ENCODE measurements at regions not wholly inside any gene's neighbourhood (a gene's known extent, or its start where the extent isn't known, plus 50 kb on each side); places are given as distances from the start of the nearest gene placed in this dataset.

DNA sequence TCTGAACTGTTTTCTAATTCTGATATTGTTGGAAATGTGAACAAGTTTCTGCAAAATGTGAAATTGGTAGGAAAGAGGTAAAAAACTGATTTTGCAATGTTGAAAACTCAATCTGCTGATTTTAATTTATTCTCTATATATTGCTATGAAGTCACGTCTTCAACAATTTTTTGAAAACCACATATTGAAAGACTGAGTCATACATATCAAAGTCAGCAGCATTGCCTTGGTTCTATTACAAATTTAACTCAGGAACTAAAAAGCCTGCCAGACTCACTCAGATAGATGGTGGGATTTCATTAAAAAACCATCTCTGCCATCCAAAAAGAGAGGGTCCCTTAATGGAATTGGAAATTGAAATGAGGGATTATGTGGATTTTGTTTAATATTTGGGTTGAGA, 351.4 kb downstream of the CNTN3 start:
- H3K9me2 ChIP-seq (ENCODE audit: insufficient read depth), result no peaks in the 10 kb centered on the region
- H3K79me2 ChIP-seq (ENCODE audit: insufficient read depth), result no peaks in the 10 kb centered on the region
- H3F3A ChIP-seq (ENCODE audit: insufficient read depth), result peaks cover 4% of the 10 kb centered on the region; the same call in 1 of the 2 replicates
- 10 to 27% methylated on average over 1 of the region's 1 CpG for WGBS, 2 experiments (ENCODE audit: low coverage in 1 of 2, low lambda C conversion rate in 2 of 2, missing lambda C conversion rate in 2 of 2)
- in situ Hi-C loops (cut with MboI), result no loop called here
- H3K9me3 ChIP-seq (ENCODE audit: low read depth), result no peaks in the 10 kb centered on the region
- H3K27me3 ChIP-seq (replicated peaks; ENCODE audit: insufficient read depth), result no peaks in the 10 kb centered on the region
- H2AFZ ChIP-seq, result no peak overlapping the region
- H3K36me3 ChIP-seq (ENCODE audit: low read depth), result no peaks in the 10 kb centered on the region; the same call in 1 of the 2 replicates
- H3K9ac ChIP-seq, result no peak overlapping the region
- no peak overlapping the region for H3K27ac ChIP-seq
- no peaks in the 10 kb centered on the region for H4K20me1 ChIP-seq (ENCODE audit: insufficient read depth)
- no peak overlapping the region for H3K4me2 ChIP-seq (ENCODE audit: unreplicated experiment)
- TF ChIP-seq EZH2phosphoT487 (IDR thresholded peaks at IDR 0.05; ENCODE audit: insufficient read depth, low read depth) (no peak), EZH2 (IDR thresholded peaks at IDR 0.05; ENCODE audit: insufficient read depth, poor library complexity, severe bottlenecking) (no peak)
- peaks cover 14% of the 10 kb centered on the region for H3K4me1 ChIP-seq (ENCODE audit: insufficient read depth)
- H3K4me3 ChIP-seq, result no peak overlapping the region
- DNase-seq, result peak; percentile 44

DNA sequence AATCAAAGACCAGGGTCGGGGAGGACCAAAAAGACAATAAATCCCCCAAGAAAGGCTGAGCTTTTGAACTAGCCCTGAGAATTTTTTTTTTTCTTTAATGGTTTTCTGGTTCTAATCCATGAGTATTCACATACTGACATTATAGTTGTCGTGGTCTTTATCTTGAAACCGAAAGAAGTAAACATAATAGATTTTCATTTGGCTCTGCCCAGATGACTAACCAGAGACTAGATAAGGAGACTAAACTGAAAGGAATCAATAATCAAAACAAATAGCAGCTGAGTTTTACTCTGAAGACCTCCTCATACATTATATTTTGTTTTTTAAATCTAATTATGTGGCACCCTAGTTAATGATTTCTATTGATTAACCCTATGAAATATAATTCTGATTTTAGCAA, 381.4 kb downstream of the CNTN3 start:
- in situ Hi-C loops (cut with MboI), result no loop called here
- H2AFZ ChIP-seq, result no peak overlapping the region
- no peaks in the 10 kb centered on the region for H4K20me1 ChIP-seq (ENCODE audit: insufficient read depth)
- no peak overlapping the region for H3K4me2 ChIP-seq (ENCODE audit: unreplicated experiment)
- H3F3A ChIP-seq (ENCODE audit: insufficient read depth), result no peaks in the 10 kb centered on the region
- 67 to 71% methylated on average over 3 of the region's 3 CpGs for WGBS, 2 experiments (ENCODE audit: low coverage in 1 of 2, low lambda C conversion rate in 2 of 2, missing lambda C conversion rate in 2 of 2)
- DNase-seq, result no peak
- H3K27me3 ChIP-seq (replicated peaks; ENCODE audit: insufficient read depth), result no peaks in the 10 kb centered on the region
- H3K27ac ChIP-seq, result no peak overlapping the region
- no peak overlapping the region for H3K9ac ChIP-seq
- no peaks in the 10 kb centered on the region for H3K9me3 ChIP-seq (ENCODE audit: low read depth)
- H3K4me1 ChIP-seq (ENCODE audit: insufficient read depth), result no peaks in the 10 kb centered on the region
- no peaks in the 10 kb centered on the region for H3K79me2 ChIP-seq (ENCODE audit: insufficient read depth)
- TF ChIP-seq EZH2 (IDR thresholded peaks at IDR 0.05; ENCODE audit: insufficient read depth, poor library complexity, severe bottlenecking) (no peak), EZH2phosphoT487 (IDR thresholded peaks at IDR 0.05; ENCODE audit: insufficient read depth, low read depth) (no peak)
- H3K9me2 ChIP-seq (ENCODE audit: insufficient read depth), result no peaks in the 10 kb centered on the region
- H3K36me3 ChIP-seq (ENCODE audit: low read depth), result no peaks in the 10 kb centered on the region
- H3K4me3 ChIP-seq, result no peak overlapping the region

DNA sequence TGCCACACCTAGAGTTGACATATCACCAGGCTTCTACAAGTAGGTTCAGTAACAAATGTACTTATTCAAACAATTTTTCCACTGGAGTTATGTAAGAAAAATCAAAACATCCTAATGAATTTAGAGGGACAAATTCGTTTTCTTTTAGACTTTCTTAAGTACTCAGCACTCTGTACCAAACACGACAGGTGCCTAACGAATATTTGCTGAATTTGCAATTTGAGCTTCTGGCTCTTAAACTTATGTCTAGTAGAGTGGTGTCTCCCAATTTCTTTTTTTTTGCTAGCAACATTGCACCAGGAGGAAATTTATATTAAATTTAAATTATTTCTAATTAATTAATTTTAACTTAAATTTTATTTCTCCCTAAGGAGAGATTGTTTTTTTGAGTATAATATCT, 397.0 kb downstream of the CNTN3 start:
- no peak overlapping the region for H2AFZ ChIP-seq
- H3K36me3 ChIP-seq (ENCODE audit: low read depth), result no peaks in the 10 kb centered on the region
- H3K9me2 ChIP-seq (ENCODE audit: insufficient read depth), result no peaks in the 10 kb centered on the region
- 46 to 56% methylated on average over 3 of the region's 3 CpGs for WGBS, 2 experiments (ENCODE audit: low coverage in 1 of 2, low lambda C conversion rate in 2 of 2, missing lambda C conversion rate in 2 of 2)
- no peaks in the 10 kb centered on the region for H3K9me3 ChIP-seq (ENCODE audit: low read depth)
- H3K4me3 ChIP-seq, result no peak overlapping the region
- no peak overlapping the region for H3K9ac ChIP-seq
- no peak overlapping the region for H3K4me2 ChIP-seq (ENCODE audit: unreplicated experiment)
- no peak for DNase-seq
- no peaks in the 10 kb centered on the region for H3K27me3 ChIP-seq (replicated peaks; ENCODE audit: insufficient read depth)
- H3K79me2 ChIP-seq (ENCODE audit: insufficient read depth), result no peaks in the 10 kb centered on the region
- no peaks in the 10 kb centered on the region for H3F3A ChIP-seq (ENCODE audit: insufficient read depth)
- in situ Hi-C loops (cut with MboI), result no loop called here
- no peak for TF ChIP-seq EZH2 (IDR thresholded peaks at IDR 0.05; ENCODE audit: insufficient read depth, poor library complexity, severe bottlenecking)
- TF ChIP-seq EZH2phosphoT487 (IDR thresholded peaks at IDR 0.05; ENCODE audit: insufficient read depth, low read depth), result no peak
- H3K4me1 ChIP-seq (ENCODE audit: insufficient read depth), result no peaks in the 10 kb centered on the region
- no peaks in the 10 kb centered on the region for H4K20me1 ChIP-seq (ENCODE audit: insufficient read depth)
- H3K27ac ChIP-seq, result no peak overlapping the region

DNA sequence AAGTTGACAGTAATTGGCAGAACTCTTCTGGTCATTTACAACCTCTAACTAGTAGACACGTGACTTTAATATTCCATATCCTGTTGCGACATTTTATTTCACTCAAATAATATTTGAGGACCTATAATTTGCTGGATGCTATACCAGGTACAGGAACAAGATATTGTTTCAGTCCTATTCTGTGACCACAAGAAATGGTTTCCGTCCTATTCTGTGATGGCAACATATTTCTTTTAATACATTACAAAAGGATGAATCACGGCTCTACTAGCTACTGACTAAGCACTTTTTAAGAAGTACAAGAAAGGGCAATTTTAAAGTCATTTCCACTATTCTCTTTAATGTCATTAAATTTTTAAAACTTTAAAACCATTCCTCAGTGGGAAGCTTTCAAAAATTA, 400.2 kb downstream of the CNTN3 start:
- Histone ChIP-seq H3K9ac (no peak overlapping the region), H3K27me3 (replicated peaks; ENCODE audit: insufficient read depth) (no peaks in the 10 kb centered on the region), H3K4me2 (ENCODE audit: unreplicated experiment) (no peak overlapping the region), H3K27ac (no peak overlapping the region), H4K20me1 (ENCODE audit: insufficient read depth) (no peaks in the 10 kb centered on the region), H2AFZ (no peak overlapping the region), H3K36me3 (ENCODE audit: low read depth) (no peaks in the 10 kb centered on the region), H3K9me3 (ENCODE audit: low read depth) (no peaks in the 10 kb centered on the region), H3K4me3 (no peak overlapping the region), H3K4me1 (ENCODE audit: insufficient read depth) (no peaks in the 10 kb centered on the region), H3F3A (ENCODE audit: insufficient read depth) (no peaks in the 10 kb centered on the region), H3K79me2 (ENCODE audit: insufficient read depth) (no peaks in the 10 kb centered on the region), H3K9me2 (ENCODE audit: insufficient read depth) (no peaks in the 10 kb centered on the region)
- WGBS, 2 experiments (ENCODE audit: low coverage in 1 of 2, low lambda C conversion rate in 2 of 2, missing lambda C conversion rate in 2 of 2), result 65 to 74% methylated on average over 4 of the region's 4 CpGs
- in situ Hi-C loops (cut with MboI), result no loop called here
- DNase-seq, result peak; percentile 32
- TF ChIP-seq EZH2 (IDR thresholded peaks at IDR 0.05; ENCODE audit: insufficient read depth, poor library complexity, severe bottlenecking) (no peak), EZH2phosphoT487 (IDR thresholded peaks at IDR 0.05; ENCODE audit: insufficient read depth, low read depth) (no peak)

DNA sequence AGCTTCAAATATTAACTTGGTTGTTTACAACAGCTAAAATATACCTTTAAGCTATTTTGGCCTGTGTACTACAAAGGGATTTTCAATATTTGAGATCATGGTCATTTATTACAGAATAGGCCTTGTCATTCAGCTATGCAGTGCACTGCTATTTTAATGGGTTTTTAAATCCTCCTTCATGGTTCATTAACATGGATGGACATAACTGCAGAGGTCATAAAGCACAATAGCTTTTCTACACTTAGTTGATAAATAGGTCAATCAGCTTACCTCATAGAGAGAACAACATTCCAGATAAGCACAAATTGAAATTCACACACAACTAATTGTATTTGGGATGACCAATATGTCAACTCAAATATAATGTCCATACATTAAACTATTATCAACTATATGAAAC, 403.7 kb downstream of the CNTN3 start:
- no peaks in the 10 kb centered on the region for H3K4me1 ChIP-seq (ENCODE audit: insufficient read depth)
- H4K20me1 ChIP-seq (ENCODE audit: insufficient read depth), result no peaks in the 10 kb centered on the region
- TF ChIP-seq EZH2 (IDR thresholded peaks at IDR 0.05; ENCODE audit: insufficient read depth, poor library complexity, severe bottlenecking), result no peak
- TF ChIP-seq EZH2phosphoT487 (IDR thresholded peaks at IDR 0.05; ENCODE audit: insufficient read depth, low read depth), result no peak
- no peaks in the 10 kb centered on the region for H3K27me3 ChIP-seq (replicated peaks; ENCODE audit: insufficient read depth)
- H3K4me3 ChIP-seq, result no peak overlapping the region
- no peaks in the 10 kb centered on the region for H3F3A ChIP-seq (ENCODE audit: insufficient read depth)
- no peak overlapping the region for H3K4me2 ChIP-seq (ENCODE audit: unreplicated experiment)
- no peak overlapping the region for H3K27ac ChIP-seq
- no peak overlapping the region for H2AFZ ChIP-seq
- in situ Hi-C loops (cut with MboI), result no loop called here
- DNase-seq, result no peak
- no peaks in the 10 kb centered on the region for H3K36me3 ChIP-seq (ENCODE audit: low read depth)
- H3K9me2 ChIP-seq (ENCODE audit: insufficient read depth), result no peaks in the 10 kb centered on the region
- no peak overlapping the region for H3K9ac ChIP-seq
- no peaks in the 10 kb centered on the region for H3K9me3 ChIP-seq (ENCODE audit: low read depth)
- no peaks in the 10 kb centered on the region for H3K79me2 ChIP-seq (ENCODE audit: insufficient read depth)

All from GM23248 (cell line).